Hepatocyte (in vitro differentiated cells): ENCODE measurements at regions not wholly inside any gene's neighbourhood (a gene's known extent, or its start where the extent isn't known, plus 50 kb on each side); places are given as distances from the start of the nearest gene placed in this dataset.

ENCODE experiments used
- EZH2 ChIP-seq: fragments of 200-600 bp; sonication (generic); IDR thresholded peaks from 2 replicates; pipeline ENCODE4 v1.6.1; 2016; ENCODE audit warnings: antibody characterized with exemption, mild to moderate bottlenecking, borderline replicate concordance
- TF ChIP-seq, protein P1 (sequence below): fragments of 200-600 bp; sonication (generic); IDR thresholded peaks from 2 replicates; pipeline ENCODE4 v1.5.1; 2016; ENCODE audit warnings: antibody characterized with exemption, mild to moderate bottlenecking; ENCODE audit not compliant: poor library complexity

DNA sequence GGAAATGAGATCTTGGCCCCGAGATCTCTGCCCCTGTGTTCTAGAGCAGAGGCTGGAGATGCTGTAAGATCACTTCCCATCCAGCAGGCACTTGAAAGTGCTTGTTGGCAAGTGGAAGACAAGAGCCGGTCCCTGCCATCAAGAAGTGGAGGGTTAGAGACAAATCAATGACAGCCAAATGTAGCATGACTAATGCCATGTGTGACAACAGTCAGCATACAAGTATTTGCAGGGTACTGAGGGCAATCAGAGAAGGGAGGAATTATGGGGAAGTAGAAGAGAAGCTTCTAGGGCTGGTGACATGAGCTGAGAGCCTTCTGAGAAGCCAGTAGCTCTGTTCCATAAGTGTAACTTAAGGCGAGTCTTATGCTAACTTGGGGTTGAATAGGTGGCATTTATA is 58.6 kb downstream of the TMEM17 start:
- TF ChIP-seq, protein P1, sequence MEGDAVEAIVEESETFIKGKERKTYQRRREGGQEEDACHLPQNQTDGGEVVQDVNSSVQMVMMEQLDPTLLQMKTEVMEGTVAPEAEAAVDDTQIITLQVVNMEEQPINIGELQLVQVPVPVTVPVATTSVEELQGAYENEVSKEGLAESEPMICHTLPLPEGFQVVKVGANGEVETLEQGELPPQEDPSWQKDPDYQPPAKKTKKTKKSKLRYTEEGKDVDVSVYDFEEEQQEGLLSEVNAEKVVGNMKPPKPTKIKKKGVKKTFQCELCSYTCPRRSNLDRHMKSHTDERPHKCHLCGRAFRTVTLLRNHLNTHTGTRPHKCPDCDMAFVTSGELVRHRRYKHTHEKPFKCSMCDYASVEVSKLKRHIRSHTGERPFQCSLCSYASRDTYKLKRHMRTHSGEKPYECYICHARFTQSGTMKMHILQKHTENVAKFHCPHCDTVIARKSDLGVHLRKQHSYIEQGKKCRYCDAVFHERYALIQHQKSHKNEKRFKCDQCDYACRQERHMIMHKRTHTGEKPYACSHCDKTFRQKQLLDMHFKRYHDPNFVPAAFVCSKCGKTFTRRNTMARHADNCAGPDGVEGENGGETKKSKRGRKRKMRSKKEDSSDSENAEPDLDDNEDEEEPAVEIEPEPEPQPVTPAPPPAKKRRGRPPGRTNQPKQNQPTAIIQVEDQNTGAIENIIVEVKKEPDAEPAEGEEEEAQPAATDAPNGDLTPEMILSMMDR = no peak
- TF ChIP-seq EZH2 = no peak
